ENCODE measurements at regions not wholly inside any gene's neighbourhood (a gene's known extent, or its start where the extent isn't known, plus 50 kb on each side); places are given as distances from the start of the nearest gene placed in this dataset.

DNA sequence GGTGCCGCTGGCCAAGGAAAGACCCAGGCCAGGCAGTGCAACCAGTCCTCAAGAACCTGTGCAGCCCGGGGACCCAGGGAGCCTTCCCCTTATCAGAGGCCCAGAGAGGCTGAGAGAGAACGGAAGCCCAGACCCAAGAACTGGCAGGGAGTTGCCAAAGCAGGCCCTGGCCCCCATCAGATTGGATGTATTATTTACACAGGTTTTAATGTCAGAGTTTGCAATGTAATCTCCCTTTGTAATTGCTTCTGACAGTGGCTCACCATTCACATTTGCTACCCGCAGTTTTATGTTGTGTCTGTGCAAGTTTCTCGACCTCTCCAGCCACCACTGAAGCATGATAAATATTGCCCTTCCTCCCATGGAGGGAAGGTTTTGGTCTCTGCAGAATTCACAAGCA, 660.9 kb downstream of the LIG4 start:
- Mint-ChIP-seq H3K4me3 (no peak overlapping the region), H3K27me3 (no peaks in the 10 kb centered on the region), H3K27ac (no peak overlapping the region), H3K9me3 (no peaks in the 10 kb centered on the region), H3K36me3 (ENCODE audit: low read depth) (no peaks in the 10 kb centered on the region), H3K4me1 (ENCODE audit: low read depth) (no peaks in the 10 kb centered on the region)

- Mint-ChIP-seq H3K4me3 (no peak overlapping the region), H3K27me3 (no peaks in the 10 kb centered on the region), H3K9me3 (no peaks in the 10 kb centered on the region), H3K36me3 (ENCODE audit: low read depth) (no peaks in the 10 kb centered on the region), H3K27ac (no peak overlapping the region), H3K4me1 (ENCODE audit: low read depth) (no peaks in the 10 kb centered on the region)
Measured at GRCh38 chr13:107553838-107554237, 661.5 kb downstream of the LIG4 start.

GRCh38 chr13:107551521-107551920, 663.8 kb downstream of the LIG4 start:
- Mint-ChIP-seq H3K27ac (no peak overlapping the region), H3K36me3 (ENCODE audit: low read depth) (no peaks in the 10 kb centered on the region), H3K9me3 (no peaks in the 10 kb centered on the region), H3K27me3 (no peaks in the 10 kb centered on the region), H3K4me3 (no peak overlapping the region), H3K4me1 (ENCODE audit: low read depth) (no peaks in the 10 kb centered on the region)

GRCh38 chr13:107548338-107548737, 667.0 kb downstream of the LIG4 start:
- H3K36me3 Mint-ChIP-seq (ENCODE audit: low read depth): no peaks in the 10 kb centered on the region
- H3K4me1 Mint-ChIP-seq (ENCODE audit: low read depth): no peaks in the 10 kb centered on the region
- no peaks in the 10 kb centered on the region for H3K9me3 Mint-ChIP-seq
- no peaks in the 10 kb centered on the region for H3K27me3 Mint-ChIP-seq
- H3K27ac Mint-ChIP-seq: no peak overlapping the region
- no peak overlapping the region for H3K4me3 Mint-ChIP-seq

DNA sequence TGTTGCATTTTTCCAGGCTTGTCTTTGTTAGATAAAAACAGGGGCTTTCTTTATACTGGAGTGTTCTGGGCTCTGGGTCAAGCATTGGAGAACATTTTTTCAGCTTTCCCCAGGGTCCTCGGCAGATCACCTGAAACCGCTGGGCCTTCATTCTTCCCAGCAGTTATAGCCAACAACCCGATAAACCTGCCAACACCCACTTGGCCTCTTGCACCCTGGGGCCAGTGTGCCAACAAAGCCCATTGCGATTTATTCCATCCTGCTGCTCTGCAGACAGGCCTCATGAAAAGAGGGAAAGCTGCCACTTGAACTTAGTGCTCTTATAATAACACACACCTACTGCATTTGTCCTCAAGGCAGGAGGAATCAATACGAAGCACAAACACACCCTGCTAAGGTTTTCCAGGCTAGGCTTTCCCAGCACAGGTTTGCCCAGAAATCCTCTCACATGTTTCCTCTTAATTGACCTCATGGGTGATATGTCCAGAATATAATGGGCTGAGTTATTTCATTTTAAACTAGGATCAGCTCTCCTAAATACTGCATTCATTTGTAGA, 669.3 kb downstream of the LIG4 start:
- H3K36me3 Mint-ChIP-seq (ENCODE audit: low read depth): no peaks in the 10 kb centered on the region
- no peaks in the 10 kb centered on the region for H3K27me3 Mint-ChIP-seq
- H3K9me3 Mint-ChIP-seq: no peaks in the 10 kb centered on the region
- H3K4me1 Mint-ChIP-seq (ENCODE audit: low read depth): no peaks in the 10 kb centered on the region
- no peak overlapping the region for H3K4me3 Mint-ChIP-seq
- H3K27ac Mint-ChIP-seq: no peak overlapping the region

DNA sequence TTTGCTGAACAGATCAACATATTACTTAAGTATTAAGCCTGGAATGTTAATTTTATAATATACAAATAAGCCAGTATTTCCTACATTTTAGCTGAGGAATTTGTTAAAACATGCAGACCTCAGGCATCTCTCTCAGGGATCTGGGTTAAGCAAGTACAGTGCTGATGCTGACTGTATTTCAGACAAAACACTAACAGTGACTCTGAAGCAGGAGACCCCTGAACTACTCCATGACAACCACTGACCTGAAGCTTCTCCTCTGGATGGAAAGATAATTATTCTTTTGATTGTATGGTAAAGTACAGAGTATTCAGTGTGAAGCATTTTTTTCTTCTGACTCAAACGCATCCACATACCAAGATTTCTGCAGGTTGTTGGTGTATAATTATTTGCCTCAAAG, 680.8 kb downstream of the LIG4 start:
- Mint-ChIP-seq H3K4me1 (ENCODE audit: low read depth) (no peaks in the 10 kb centered on the region), H3K36me3 (ENCODE audit: low read depth) (no peaks in the 10 kb centered on the region), H3K9me3 (no peaks in the 10 kb centered on the region), H3K4me3 (no peak overlapping the region), H3K27ac (no peak overlapping the region), H3K27me3 (no peaks in the 10 kb centered on the region)

- H3K4me1 Mint-ChIP-seq (ENCODE audit: low read depth): no peaks in the 10 kb centered on the region
- no peaks in the 10 kb centered on the region for H3K27me3 Mint-ChIP-seq
Measured at GRCh38 chr13:107531816-107532215, 683.5 kb downstream of the LIG4 start.

GRCh38 chr13:107531180-107531579, 684.2 kb downstream of the LIG4 start:
- H3K9me3 Mint-ChIP-seq: no peaks in the 10 kb centered on the region
- H3K36me3 Mint-ChIP-seq (ENCODE audit: low read depth): no peaks in the 10 kb centered on the region
- H3K4me3 Mint-ChIP-seq: no peak overlapping the region
- H3K27ac Mint-ChIP-seq: no peak overlapping the region
- no peaks in the 10 kb centered on the region for H3K27me3 Mint-ChIP-seq
- no peaks in the 10 kb centered on the region for H3K4me1 Mint-ChIP-seq (ENCODE audit: low read depth)

More at GRCh38 chr13:107531816-107532215, 683.5 kb downstream of the LIG4 start:
- H3K27ac Mint-ChIP-seq: no peak overlapping the region
- no peaks in the 10 kb centered on the region for H3K9me3 Mint-ChIP-seq
- no peak overlapping the region for H3K4me3 Mint-ChIP-seq
- no peaks in the 10 kb centered on the region for H3K36me3 Mint-ChIP-seq (ENCODE audit: low read depth)

DNA sequence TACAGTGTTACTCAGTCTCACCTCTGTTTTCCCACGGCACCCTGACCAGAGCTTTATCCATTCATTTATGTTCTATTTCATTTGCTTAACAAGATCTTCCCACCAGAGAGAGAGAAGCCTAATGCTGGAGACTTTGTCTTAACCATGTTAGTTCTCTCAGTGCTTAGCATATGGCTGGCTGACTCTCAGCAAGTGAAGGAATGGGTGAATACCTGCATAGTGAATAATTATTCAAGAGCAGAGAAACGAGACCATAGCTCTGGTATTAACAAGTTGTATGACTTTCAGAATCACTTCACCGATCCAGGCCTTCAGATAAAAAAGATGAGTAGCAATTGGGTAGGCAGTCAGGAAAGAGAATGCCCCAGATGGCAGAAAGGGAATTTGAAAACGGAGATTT, 686.3 kb downstream of the LIG4 start:
- Mint-ChIP-seq H3K36me3 (ENCODE audit: low read depth) (no peaks in the 10 kb centered on the region), H3K27ac (no peak overlapping the region)

DNA sequence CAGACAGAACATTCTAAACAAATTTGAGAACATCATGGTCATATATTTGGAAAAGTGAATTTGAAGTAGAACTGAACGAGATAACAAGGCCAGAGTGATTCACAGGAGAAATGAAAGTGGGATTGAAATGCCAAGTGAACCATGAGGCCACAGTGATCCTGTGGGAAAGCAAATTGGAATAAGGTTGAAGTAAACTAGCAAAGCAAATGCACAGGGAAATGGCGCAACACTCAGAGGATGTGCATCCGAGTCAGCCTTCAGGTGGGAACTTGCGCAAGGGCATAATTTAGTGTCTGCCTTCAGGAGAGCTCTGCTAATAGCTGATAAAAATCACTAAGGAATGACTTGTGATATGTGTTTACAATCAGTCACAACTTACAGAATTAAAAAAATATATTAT, 696.6 kb downstream of the LIG4 start:
- H3K4me1 Mint-ChIP-seq (ENCODE audit: low read depth): no peaks in the 10 kb centered on the region
- H3K4me3 Mint-ChIP-seq: no peak overlapping the region
- no peak overlapping the region for H3K27ac Mint-ChIP-seq
- H3K27me3 Mint-ChIP-seq: no peaks in the 10 kb centered on the region
- peaks cover 5% of the 10 kb centered on the region for H3K9me3 Mint-ChIP-seq
- H3K36me3 Mint-ChIP-seq (ENCODE audit: low read depth): no peaks in the 10 kb centered on the region

More for the DNA sequence above, 686.3 kb downstream of the LIG4 start:
- peaks cover 5% of the 10 kb centered on the region for H3K9me3 Mint-ChIP-seq
- H3K27me3 Mint-ChIP-seq: no peaks in the 10 kb centered on the region
- no peak overlapping the region for H3K4me3 Mint-ChIP-seq
- H3K4me1 Mint-ChIP-seq (ENCODE audit: low read depth): no peaks in the 10 kb centered on the region

DNA sequence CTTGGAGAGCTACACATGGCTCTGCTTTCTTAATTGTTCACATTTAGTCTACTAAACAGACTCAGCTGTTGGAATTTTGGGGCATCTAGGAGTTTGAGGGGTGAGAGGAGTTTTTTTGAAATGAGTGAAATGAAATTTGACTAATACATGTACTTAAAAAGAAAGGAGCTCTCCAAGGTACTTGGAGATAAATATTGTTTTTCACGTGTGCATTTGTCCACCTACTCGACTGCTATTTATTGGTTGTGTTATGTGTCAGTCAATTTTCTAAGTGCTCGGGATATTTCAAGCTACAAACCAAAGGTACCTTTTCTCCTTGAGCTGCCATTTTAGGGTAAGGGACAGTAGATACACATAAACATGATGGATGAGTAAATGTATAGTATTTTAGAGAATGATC, 697.0 kb downstream of the LIG4 start:
- Mint-ChIP-seq H3K9me3 (peaks cover 5% of the 10 kb centered on the region), H3K27ac (no peak overlapping the region), H3K4me3 (no peak overlapping the region), H3K27me3 (no peaks in the 10 kb centered on the region), H3K36me3 (ENCODE audit: low read depth) (no peaks in the 10 kb centered on the region), H3K4me1 (ENCODE audit: low read depth) (no peaks in the 10 kb centered on the region)

GRCh38 chr13:107516517-107516916, 698.8 kb downstream of the LIG4 start:
- no peak overlapping the region for H3K4me3 Mint-ChIP-seq
- H3K36me3 Mint-ChIP-seq (ENCODE audit: low read depth): no peaks in the 10 kb centered on the region
- H3K9me3 Mint-ChIP-seq: peaks cover 5% of the 10 kb centered on the region
- no peak overlapping the region for H3K27ac Mint-ChIP-seq
- H3K27me3 Mint-ChIP-seq: no peaks in the 10 kb centered on the region
- no peaks in the 10 kb centered on the region for H3K4me1 Mint-ChIP-seq (ENCODE audit: low read depth)

DNA sequence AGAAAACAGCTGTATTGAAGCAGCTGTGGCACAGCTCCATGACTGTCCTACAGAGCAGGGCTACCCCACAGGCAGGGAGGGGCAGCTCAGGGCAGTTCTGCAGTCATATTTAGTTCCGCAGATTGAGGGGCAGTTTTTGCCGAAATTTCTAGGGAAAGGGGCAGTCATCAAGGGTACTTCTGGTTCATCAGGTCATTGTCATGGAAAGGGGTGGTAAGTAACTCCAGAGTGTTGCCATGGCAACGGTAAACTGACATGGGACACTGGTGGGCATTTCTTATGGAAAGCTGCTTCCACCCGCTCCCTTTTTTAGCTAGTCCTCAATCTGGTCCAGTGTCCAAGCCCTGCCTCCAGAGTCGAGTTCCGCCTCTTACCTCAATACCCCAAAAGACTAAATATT, 702.8 kb downstream of the LIG4 start:
- no peaks in the 10 kb centered on the region for H3K9me3 Mint-ChIP-seq
- no peaks in the 10 kb centered on the region for H3K36me3 Mint-ChIP-seq (ENCODE audit: low read depth)
- no peak overlapping the region for H3K4me3 Mint-ChIP-seq
- H3K27ac Mint-ChIP-seq: no peak overlapping the region
- no peaks in the 10 kb centered on the region for H3K4me1 Mint-ChIP-seq (ENCODE audit: low read depth)
- no peaks in the 10 kb centered on the region for H3K27me3 Mint-ChIP-seq

DNA sequence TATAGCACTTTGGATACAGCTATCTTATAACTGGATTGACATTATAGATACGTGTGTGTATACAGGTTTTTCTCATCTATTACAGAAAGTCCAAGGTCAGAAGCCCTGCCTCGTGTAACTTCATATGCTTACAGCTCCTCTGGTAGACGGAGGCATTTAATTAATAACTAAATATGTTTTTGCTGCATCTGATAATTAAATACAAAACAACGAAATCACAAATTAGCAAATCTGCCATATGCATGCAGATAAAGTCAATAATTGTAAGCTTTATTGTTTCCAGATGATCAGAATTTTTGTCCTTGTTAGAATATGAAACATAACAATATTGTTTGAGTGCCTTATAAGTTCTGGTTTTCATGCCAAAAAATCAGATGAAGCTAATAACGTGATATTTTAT, 717.7 kb downstream of the LIG4 start:
- Mint-ChIP-seq H3K27ac (no peak overlapping the region), H3K9me3 (peaks cover 7% of the 10 kb centered on the region), H3K36me3 (ENCODE audit: low read depth) (no peaks in the 10 kb centered on the region), H3K4me3 (no peak overlapping the region), H3K27me3 (no peaks in the 10 kb centered on the region), H3K4me1 (ENCODE audit: low read depth) (no peaks in the 10 kb centered on the region)

GRCh38 chr13:107493266-107493665, 722.1 kb downstream of the LIG4 start:
- peaks cover 14% of the 10 kb centered on the region for H3K9me3 Mint-ChIP-seq
- H3K4me3 Mint-ChIP-seq: no peak overlapping the region
- H3K4me1 Mint-ChIP-seq (ENCODE audit: low read depth): no peaks in the 10 kb centered on the region
- no peaks in the 10 kb centered on the region for H3K36me3 Mint-ChIP-seq (ENCODE audit: low read depth)
- H3K27me3 Mint-ChIP-seq: no peaks in the 10 kb centered on the region
- H3K27ac Mint-ChIP-seq: no peak overlapping the region

- Mint-ChIP-seq H3K27me3 (no peaks in the 10 kb centered on the region), H3K27ac (no peak overlapping the region), H3K4me1 (ENCODE audit: low read depth) (no peaks in the 10 kb centered on the region), H3K36me3 (ENCODE audit: low read depth) (no peaks in the 10 kb centered on the region), H3K9me3 (no peaks in the 10 kb centered on the region), H3K4me3 (no peak overlapping the region)
Measured at GRCh38 chr13:107482688-107483087, 732.6 kb downstream of the LIG4 start.

Data from stimulated activated naive CD8-positive, alpha-beta T cell treated with anti-CD3 and anti-CD28 coated beads, Interleukin-15, Interleukin-2, amounts not matched to agents 100 ng/mL and 50 ng/mL, for 24 hours (primary cell).